GDM1 (cell line): ENCODE measurements at regions not wholly inside any gene's neighbourhood (a gene's known extent, or its start where the extent isn't known, plus 50 kb on each side); places are given as distances from the start of the nearest gene placed in this dataset.

Experiments used
- DNase-seq: peaks from one replicate; lab custom pipeline; 2025; lab: John Stamatoyannopoulos, UW

DNA sequence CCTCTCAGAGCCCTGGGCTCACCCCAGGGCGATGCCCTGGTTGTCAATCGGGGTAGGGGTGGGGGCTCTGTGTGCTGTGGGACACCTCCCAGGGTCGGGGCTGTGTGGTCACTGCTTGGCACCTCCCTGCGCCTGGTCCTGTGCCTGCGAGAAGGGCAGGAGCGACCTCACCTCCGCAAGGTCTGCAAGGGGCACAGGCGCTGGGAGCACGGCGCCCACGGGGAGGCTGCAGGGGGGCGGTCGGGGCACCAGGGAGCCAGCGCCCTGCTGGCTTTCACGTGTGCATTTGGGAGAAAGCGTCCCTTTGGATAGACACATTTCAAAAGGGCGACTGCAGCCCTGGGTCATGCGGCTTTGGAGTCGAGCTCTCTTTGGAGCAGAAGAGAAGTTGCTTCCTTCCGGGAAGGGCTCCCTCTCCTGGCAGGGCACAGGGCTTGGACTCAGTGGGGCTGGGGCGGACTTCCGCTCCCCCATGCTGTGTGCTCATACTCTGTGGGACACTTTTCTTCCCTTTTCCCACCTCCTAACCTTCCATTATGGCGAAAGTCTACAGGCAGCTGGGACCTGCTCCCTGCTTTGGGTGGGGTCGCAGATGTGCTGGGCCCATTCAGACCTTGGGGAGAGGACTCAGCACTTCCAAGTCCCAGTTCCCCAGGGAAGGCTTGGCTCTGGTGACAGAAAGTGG lies 52.9 kb upstream of the SLC28A3 start:
- no peak for DNase-seq

DNA sequence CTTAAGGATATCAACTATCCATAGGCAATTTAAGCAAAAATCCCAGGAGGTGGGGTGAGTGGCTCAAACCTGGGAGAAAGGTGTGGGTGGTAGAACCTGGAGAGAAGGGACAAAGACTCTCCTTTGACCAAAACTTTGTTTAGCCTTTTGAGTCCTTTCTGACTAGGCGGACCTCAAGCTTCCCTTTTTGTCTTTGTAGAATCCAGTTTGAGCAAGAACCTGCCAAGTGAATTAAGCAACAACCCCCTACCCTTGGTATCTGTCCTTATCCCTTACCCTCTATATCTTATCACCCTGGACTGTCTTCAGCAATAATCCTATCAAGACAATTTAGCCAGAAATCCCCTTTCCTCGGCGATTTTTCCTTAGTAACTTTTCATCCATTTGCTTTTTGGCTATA lies 53.5 kb upstream of the SLC28A3 start:
- DNase-seq: no peak

DNA sequence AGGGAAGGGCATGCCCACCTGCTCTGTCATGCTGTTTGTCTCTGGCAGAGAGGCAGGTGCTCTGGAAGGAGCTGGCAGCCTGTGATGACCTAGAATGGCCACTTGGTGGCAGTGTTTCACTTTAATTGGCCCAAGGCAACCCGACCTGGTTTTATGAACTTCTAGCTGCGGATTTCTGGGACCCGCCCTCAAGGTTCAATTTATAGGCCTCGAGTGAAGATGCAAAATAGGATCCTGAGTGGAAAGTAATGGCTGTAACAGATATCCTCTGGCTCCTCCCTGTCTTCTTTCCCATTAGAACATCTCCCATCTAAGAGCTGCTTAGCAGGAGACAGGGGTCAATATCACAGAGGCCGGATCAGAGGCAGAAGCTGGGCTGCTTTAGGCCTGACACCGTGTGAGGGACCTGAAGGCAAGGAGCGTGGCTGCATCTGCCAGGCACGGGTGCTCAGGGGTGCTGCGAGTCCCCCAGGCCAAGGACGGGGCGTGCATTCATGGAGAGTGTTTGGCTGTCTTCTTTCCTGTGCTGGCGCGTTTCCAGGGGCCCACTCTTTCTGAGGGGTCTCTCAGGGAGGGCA lies 56.7 kb upstream of the SLC28A3 start:
- peak; percentile 16 for DNase-seq

DNA sequence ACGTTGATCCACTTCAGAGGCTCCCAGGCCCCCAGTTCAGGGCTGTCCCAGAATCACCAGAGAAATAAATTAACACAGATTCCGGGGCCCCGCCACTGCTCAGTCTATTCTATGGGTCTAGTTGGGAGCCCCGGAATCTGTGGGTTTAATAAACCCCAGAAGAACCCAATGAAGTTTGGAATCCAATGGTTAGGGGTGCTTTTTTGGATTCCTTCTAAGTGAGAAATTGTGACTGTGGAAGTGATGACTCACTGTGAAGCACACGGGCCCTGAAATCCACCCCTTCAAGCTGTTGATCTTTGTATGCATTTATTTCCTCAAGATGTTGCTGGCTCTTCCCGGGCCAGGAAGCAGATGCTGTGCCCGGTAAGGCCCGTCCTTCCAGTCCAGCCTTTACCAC lies 57.3 kb upstream of the SLC28A3 start:
- DNase-seq: no peak

DNA sequence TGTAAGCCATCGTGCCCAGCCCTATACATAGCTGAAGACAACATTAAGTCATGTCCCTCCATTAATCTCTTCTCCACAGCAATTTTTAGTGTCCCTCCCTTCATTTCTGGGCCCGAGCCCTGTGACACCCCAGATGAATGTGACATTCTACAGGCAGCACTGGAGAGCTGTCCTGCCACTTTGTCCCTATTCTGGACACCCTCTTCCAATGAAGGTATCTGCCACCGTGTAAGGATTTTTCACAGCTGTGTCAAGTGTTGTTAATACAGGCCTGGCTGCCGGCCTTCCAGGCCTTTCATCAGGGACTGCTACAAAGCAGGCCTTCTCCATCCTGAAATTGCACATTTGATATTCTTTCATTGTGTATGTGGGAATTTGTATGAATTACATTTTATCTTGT lies 62.0 kb upstream of the SLC28A3 start:
- no peak for DNase-seq

DNA sequence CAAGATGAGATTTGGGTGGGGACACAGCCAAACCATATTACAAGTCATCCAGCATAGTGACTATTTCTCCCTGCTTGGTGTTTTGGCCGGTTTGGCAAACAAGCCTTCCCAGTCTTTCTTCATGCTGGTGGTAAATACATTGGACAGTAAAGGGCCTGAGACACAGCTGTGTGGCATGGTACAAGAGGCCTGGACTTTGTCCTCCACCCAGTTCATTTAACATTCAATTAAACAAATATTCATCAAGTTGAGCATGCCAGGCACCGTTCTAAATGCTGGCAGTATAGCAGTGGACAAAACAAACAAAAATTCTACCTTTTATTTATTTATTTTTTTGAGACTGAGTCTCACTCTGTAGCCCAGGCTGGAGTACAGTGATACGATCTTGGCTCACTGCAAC lies 62.7 kb upstream of the SLC28A3 start:
- no peak for DNase-seq

DNA sequence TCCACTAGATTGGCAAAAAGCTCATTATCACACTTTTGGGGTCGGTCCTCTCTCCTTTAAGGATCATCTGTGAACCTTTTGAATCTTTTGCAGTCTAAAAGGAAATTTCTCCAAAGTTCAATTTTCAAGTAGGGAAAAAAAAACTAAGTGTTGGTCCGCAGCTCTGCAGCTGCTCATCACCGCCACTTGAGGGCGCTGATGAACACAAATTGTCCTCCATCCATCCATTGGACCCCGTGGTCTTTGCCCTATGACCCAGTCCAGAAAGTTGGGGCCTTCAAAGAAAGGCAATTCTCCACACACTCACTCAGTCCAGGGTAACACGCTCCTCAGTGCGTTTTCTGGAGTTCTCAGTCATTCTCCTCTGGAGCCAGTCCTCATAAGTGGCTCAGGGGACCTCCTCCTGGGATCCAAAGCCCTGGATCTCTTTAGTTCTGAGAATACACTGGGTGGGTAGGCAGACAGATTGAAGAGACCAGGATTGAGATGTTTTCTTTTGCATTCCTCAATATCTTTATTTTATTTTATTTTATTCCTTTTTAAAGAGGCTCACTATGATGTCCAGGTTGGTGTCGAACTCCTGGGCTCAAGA lies 63.6 kb upstream of the SLC28A3 start:
- DNase-seq: peak; percentile 4

DNA sequence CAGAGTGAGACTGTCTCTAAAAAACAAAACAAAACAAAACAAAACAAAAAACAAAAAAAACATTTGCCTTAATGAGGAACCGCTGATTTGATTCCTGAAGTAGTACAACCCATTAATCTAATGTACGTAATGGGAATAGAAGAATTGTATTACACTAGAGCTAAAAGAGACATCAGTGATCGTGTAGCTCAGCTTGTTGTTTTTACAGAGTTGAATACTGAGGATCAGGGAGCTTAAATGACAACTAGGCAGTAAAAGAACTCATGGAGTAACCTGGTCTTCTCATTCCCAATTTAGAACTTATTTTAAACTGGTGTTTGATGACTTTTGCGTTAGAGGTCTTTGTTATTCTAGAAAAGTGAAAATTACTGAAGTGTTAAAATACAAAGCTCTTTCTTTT lies 65.1 kb upstream of the SLC28A3 start:
- no peak for DNase-seq

DNA sequence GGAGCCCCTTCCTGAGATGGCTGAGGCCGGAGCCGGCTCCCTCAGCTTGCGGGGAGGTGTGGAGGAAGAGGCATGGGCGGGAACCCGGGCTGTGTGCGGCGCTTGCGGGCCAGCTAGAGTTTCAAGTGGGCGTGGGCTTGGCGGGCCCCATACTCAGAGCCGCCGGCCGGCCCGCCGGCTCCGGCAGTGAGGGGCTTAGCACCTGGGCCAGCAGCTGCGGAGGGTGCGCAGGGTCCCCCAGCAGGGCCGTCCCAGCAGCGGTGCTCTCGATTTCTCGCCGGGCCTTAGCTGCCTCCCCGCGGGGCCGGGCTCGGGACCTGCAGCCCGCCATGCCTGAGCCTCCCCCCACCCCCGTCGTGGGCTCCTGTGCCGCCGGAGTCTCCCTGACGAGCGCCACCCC lies 67.9 kb upstream of the SLC28A3 start:
- no peak for DNase-seq

DNA sequence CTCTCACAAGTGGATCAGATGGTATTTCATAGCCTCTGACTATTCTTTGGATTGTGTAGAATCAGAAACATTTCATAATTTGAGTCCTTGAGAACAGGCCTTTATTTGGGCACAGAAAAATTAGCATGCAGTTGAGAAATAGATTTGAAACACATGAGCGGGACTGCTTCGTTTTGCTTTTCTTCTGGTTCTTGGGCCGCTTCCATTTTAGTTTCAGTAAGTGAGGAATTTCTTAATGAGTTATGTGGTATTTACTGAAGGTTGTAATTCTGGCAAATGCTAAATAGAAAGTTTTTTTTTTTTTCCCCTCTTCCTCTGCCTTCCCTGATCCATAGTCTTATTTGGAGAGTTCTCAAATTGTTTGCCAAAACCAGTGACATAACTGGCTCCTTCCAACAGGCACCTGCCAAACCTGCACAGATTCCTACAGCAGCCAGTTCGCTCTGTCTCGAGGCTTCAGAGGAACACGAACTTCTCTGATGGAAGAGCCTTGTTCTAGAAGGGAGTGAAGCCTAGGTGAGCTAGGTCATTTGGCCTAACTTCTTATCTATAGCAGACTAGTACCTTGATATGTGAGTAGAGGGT lies 71.2 kb upstream of the SLC28A3 start:
- DNase-seq: no peak

DNA sequence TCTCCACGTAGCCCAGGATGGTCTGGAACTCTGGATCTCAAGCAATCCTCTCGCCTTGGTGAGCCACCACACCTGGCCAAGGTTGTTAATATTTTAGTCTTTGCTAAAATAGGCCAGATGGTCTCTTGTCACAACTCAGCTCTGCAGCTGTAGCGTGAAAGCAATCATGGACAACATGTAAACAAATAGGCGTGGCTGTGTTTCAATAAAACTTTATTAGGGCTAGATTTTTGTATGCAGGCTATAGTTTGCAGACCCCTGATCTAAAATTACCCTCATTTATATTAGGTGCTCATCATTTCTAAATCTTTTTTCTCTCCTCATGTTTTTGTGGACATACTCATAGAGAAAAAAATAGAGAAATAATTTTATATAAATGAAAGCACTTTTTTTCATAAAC lies 72.1 kb upstream of the SLC28A3 start:
- no peak for DNase-seq

DNA sequence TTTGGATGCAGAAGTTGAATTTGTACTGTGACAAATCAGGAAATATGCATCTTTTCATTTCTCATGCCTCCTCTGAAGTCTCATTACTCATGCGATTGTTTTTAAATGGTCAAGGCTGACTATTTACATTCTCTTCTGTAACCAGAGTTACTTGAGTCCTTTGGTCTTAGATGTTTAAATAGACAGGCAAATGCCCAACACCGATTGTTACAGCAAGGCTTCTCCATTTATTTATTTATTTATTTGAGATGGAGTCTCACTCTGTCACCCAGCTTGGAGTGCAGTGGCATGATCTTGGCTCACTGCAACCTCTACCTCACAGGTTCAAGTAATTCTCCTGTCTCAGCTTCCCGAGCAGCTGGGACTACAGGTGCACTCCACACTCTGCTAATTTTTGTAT lies 72.7 kb upstream of the SLC28A3 start:
- DNase-seq: no peak

DNA sequence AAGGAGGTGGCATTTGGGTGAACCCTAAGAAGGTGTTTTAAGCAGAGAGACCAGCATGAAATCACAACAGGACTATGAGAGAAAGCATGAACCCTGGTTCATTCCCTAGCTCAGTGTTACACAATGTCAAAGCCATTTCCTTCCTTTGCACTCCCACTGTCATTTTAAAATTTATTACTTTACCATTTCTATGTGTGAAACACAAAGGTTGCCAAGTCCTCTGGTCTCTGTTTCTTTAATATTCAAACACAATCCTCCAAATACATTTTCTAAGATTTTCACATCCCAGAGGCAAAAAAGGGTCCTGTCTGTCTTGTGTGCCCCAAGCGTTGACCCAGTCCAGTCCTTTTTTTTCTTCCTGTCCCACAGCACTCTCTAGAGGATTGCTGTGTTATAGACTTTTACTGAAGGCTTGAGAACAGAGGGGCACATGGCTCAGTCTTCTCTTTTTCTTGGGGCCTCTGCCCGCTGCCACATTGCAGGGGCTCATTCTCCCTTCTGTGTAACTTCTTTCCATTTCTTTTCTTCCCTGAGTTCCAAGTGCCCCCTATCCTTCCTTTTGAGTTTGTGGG lies 78.6 kb upstream of the SLC28A3 start:
- DNase-seq: no peak

DNA sequence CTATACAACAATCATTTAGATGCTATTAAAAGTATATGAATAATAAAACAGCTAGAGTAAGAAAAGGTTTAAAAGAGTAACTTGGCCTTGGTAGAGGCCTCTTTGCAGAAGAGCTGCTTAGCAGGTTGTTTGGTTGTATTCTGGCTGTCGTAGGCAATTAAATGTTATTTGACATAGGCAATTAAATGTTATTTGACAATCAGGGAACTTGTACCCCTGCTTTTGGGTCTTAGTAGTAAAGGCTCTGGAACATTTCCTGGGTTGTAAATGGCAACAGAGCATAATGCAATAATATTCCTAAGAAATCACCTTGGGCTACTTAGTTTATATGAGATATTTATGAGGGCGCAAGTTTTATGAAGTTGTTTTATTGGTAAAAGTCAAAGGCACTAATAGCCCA lies 84.4 kb upstream of the SLC28A3 start:
- DNase-seq: no peak

DNA sequence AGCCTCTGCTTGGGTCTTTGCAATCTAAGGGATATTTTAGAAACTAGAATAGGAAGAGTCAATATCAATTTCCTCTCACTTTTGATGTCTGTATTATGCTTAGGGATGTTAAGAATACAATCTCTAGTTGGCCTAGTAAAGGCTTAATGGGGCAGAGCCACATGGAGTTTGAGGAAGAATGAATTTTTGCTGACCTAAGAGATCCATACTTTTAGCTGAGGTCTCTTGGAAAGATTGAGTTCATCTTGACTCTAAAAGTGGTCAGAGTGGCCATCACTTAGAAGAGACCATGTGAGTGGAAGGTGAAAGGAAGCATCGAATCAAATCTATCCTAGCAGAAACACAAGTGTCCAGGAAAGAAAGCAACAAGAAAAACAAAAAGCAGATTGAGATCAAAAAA lies 92.2 kb upstream of the SLC28A3 start:
- DNase-seq: no peak

DNA sequence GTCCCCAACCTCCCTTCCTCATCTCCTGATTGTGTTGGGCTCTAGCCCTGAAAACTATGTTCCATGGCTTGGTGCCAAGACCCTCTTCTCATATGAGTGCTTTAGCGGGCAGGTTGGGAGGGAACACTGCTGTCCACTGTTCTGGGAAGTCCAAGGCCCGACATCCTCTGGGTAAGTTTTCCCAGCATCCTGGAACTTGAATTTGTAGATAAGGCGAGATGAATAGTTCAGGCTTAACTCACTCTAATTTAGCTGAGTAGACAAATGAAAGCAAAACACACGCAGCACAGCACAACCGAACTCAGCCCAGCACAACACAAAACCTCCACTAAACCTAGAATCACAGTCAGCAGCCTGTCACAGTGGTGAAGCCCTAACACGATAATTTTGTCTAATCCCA lies 95.3 kb upstream of the SLC28A3 start:
- no peak for DNase-seq

DNA sequence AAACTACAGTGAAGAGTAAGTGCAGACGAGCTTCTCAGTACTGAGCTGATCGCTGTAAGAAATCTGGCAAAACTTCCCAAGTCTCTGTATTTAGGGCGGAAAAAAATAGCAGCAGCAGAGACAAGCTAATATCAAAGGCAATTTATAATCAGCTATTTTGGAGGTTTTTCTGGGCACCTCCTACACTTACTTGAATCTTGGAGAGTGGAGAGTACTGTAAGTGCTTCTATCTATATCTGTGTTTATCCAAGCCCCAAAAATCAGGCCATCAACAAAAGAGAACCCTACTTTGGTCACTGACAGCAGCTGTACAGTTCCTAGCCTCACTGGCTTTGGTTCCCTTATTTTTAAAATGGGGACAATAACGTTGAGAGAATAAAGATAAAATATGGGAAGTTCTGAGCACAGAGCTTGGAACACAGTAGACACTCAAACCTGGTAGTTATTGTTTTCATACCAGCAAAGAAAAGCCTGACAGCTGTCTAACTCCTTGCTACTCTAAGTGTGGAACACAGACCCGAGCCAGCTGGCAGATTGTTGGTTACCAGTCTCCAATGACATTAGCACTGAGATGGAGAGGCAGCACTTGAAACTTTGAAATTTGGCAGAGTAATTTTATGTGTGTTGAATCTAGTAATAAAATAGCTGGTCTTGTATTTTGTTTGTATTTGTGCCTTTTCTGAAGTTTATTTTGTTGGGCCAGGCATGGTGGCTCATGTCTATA lies 96.0 kb upstream of the SLC28A3 start:
- no peak for DNase-seq

DNA sequence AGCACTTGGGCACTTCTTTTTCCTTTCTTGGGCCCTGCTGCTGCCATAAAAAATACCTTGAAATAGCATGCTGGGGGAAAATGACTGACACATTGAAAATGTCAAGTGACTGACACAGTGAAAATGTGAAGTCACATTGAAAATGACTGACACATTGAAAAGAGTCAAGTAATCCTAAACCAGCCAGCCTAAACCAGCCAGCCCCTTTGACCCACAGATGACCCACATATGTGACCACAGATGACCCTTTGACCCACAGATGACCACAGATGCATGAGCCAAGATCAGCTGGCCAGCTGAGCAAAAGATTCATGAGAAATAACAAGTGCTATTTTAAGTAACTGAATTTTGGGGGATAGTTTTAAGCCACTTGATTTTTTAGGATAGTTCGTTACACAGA lies 97.8 kb upstream of the SLC28A3 start:
- DNase-seq: no peak

DNA sequence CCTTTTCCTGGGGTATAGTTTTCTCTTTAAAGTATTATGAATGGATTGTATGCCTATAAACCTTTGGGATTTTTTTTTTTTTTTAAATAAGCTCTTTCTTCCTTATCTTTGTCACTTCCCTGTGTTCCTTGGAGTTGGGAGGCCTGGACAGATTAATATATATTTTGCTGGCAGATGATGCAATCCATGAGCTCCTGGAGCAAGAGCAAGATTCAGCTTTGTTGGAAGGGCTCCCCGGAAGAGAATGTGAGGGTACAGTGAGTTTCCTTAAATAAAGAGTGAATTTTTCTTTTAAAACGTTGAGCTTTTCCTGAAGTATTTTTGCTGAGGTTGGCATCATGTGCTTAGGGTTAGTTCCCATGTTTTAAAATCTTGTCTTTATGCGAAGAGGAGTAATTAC lies 98.7 kb upstream of the SLC28A3 start:
- no peak for DNase-seq

DNA sequence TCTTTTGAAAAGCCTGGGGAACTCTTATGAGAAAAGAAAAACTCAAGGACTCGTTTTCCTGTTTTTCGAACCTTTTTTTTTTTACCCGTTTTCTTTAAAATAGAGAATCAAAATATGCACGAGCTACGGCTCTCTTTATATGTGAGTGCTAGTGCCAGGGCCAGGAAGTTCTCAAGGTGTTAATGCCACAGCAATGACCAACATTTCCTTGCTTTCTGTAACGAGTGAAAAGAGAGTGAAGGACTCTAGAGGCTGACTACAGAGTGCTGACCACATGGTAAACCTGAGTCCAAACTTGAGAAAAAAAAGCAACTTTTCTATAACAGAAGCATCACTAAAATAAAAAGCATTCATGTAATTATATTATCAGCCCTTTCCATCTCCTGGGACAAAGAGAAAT lies 102.2 kb upstream of the SLC28A3 start:
- DNase-seq: no peak

DNA sequence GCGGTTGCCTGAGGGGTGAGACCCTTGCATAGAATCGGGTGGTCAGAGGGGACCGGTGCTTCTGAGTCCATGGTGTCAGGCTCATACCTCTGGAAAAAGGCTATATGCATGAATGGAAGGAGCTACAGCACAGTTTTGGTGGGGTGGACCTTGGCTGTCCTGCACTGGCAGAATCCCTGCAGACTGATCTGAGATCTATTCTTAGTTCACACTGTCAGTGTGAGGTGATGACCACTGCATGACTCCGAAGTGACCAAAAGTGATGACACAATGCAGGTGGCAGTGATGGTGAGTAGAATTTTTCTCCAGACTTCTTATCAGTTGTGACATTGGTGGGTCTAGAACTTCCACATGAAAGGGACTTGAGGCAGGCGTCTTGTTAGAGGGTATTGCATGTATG lies 105.2 kb upstream of the SLC28A3 start:
- DNase-seq: no peak

DNA sequence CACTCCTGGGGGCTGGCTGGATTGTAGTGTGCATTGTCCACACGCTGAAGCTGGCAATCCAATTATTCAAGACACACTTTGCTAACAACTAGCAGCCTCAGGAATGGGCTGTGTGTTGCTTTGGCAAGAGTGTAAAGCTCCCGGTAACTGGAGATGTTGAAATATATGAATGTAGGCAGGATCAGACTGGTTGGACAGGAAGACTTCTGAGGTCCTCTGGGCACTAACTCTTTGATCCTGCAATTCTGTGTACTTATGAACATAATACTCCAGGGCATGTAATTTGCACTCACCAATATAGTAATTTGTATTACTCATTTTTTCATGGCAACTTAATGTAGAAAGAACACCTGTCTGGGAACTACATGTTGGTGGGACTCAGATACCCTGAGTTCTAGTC lies 106.7 kb upstream of the SLC28A3 start:
- DNase-seq: no peak

DNA sequence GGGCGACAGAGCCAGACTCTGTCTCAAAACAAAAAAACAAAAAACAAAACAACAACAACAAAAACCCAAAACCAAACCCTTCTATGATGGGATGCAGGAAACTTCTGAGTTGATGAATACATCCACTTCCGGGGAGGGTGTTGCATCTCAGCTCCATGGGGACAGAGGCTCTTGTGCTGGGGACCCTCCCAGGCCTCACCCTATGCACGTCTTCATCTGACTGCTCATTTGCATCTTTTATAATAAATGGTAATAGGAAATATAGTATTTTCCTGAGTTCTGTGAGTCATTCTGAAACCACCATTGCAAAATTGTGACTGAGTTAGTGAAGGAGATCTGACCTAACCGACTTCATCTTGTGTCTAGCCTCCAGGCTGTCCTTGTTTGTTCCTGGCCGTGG lies 109.5 kb upstream of the SLC28A3 start:
- no peak for DNase-seq
